Endothelial cell of umbilical vein (primary cell): ENCODE measurements at regions not wholly inside any gene's neighbourhood (a gene's known extent, or its start where the extent isn't known, plus 50 kb on each side); places are given as distances from the start of the nearest gene placed in this dataset.

Experiments used
- BruUV-seq: library from RNA; stranded (reverse); fragments of 400-500 nt; replicated peaks from 2 replicates; lab custom pipeline; 2021; lab: Mats Ljungman, UMichigan
- CTCF ChIA-PET: fragments of 300-600, 350-600 bp; sonication (Branson Sonifier 250); formaldehyde crosslinking; loops from one replicate; lab custom pipeline; 2021; ENCODE audit warnings: antibody characterized with exemption, inconsistent platforms; lab: Charles Lee
- POLR2A ChIA-PET: fragments of 300-600, 350-600 bp; sonication (Branson Sonifier 250); formaldehyde crosslinking; loops from one replicate; lab custom pipeline; 2021; ENCODE audit warnings: antibody characterized with exemption, inconsistent platforms; lab: Charles Lee
- DNase-seq: peaks from one replicate; pipeline ENCODE4 v3.0.0-alpha.2; 2011; ENCODE audit warnings: low read depth, low spot score
- FAIRE-seq: peaks from 2 replicates; lab custom pipeline; 2011; peaks lifted over from hg19 to GRCh38; lab: Jason Lieb, UNC
- H2AFZ ChIP-seq: 2 replicates; pipeline ENCODE4 v1.6.0; 2012; ENCODE audit warnings: low read depth, low read length, control low read depth, inconsistent platforms
- H3K27ac ChIP-seq: 2 replicates; pipeline ENCODE4 v1.5.1; 2011; ENCODE audit warnings: low read depth, mild to moderate bottlenecking, control low read depth, low read length, moderate library complexity; ENCODE audit not compliant: insufficient read depth
- H3K27me3 ChIP-seq, 2 experiments: 2 replicates each; pipeline versions ENCODE4 v1.6.0 to v1.6.1; 2011; ENCODE audit warnings: low read length in 2 of 2, mixed read lengths in 1 of 2; ENCODE audit not compliant: control insufficient read depth in 2 of 2, insufficient read depth in 2 of 2
- H3K36me3 ChIP-seq, 2 experiments: 2 replicates in 1 of 2; 3 replicates in 1 of 2; pipeline ENCODE4 v1.5.1; 2011; ENCODE audit warnings: low read length in 2 of 2, mild to moderate bottlenecking in 1 of 2, moderate library complexity in 1 of 2; ENCODE audit not compliant: control insufficient read depth in 2 of 2, insufficient read depth in 2 of 2; ENCODE audit errors: extremely low read depth in 1 of 2
- H3K4me1 ChIP-seq: 3 replicates; pipeline ENCODE4 v1.5.1; 2011; ENCODE audit warnings: mild to moderate bottlenecking, low read length; ENCODE audit not compliant: control insufficient read depth, insufficient read depth; ENCODE audit errors: extremely low read depth
- H3K4me2 ChIP-seq: 2 replicates; pipeline ENCODE4 v1.6.1; 2011; ENCODE audit warnings: low read length, control low read depth, mixed read lengths; ENCODE audit not compliant: insufficient read depth
- H3K4me3 ChIP-seq, 3 experiments: fragments of 200-600 bp in 1 of 3; sonication (generic), shearing (Covaris generic) in 1 of 3; replicated peaks in 1 of 3; 2 replicates each; pipeline ENCODE4 v1.5.1; 2011 to 2016; ENCODE audit warnings: control low read depth in 3 of 3, low read length in 3 of 3, mild to moderate bottlenecking in 2 of 3, inconsistent platforms in 1 of 3, low read depth in 1 of 3, moderate library complexity in 1 of 3; ENCODE audit not compliant: insufficient read depth in 1 of 3
- H3K79me2 ChIP-seq: 2 replicates; pipeline ENCODE4 v1.6.0; 2012; ENCODE audit warnings: low read length, inconsistent platforms; ENCODE audit not compliant: control insufficient read depth, insufficient read depth
- H3K9ac ChIP-seq: replicated peaks from 2 replicates; pipeline ENCODE3; 2011; ENCODE audit warnings: low read length, control low read depth; ENCODE audit not compliant: insufficient read depth; ENCODE audit errors: extremely low read depth
- H3K9me1 ChIP-seq: replicated peaks from 3 replicates; pipeline ENCODE4 v1.6.0; 2011; ENCODE audit warnings: mild to moderate bottlenecking, low read length; ENCODE audit not compliant: control insufficient read depth, insufficient read depth; ENCODE audit errors: extremely low read depth
- H3K9me3 ChIP-seq: replicated peaks from 2 replicates; pipeline ENCODE4 v1.5.1; 2012; ENCODE audit warnings: low read length, inconsistent platforms; ENCODE audit not compliant: control insufficient read depth, insufficient read depth
- H4K20me1 ChIP-seq: replicated peaks from 2 replicates; pipeline ENCODE3; 2011; ENCODE audit warnings: mild to moderate bottlenecking, low read length; ENCODE audit not compliant: control insufficient read depth, insufficient read depth; ENCODE audit errors: extremely low read depth
- FOS ChIP-seq: IDR thresholded peaks from 2 replicates; pipeline ENCODE4 v1.6.1; 2011; ENCODE audit warnings: mild to moderate bottlenecking, low read length, moderate library complexity, borderline replicate concordance; ENCODE audit not compliant: insufficient read depth
- GATA2 ChIP-seq: IDR thresholded peaks from 2 replicates; pipeline ENCODE4 v1.7.0; 2011; ENCODE audit warnings: low read depth, mild to moderate bottlenecking, moderate library complexity, mixed read lengths, low read length; ENCODE audit not compliant: insufficient read length, insufficient read depth
- JUN ChIP-seq: IDR thresholded peaks from 2 replicates; pipeline ENCODE4 v1.6.1; 2011; ENCODE audit warnings: borderline replicate concordance, low read depth; ENCODE audit not compliant: insufficient read length, insufficient read depth
- MYC ChIP-seq: IDR thresholded peaks from one replicate; pipeline ENCODE4 v1.6.1; 2011; ENCODE audit warnings: mild to moderate bottlenecking, low read depth, low read length
- POLR2AphosphoS5 ChIP-seq: IDR thresholded peaks from 2 replicates; pipeline ENCODE4 v1.6.1; 2012; ENCODE audit warnings: low read depth, mild to moderate bottlenecking, control low read depth, low read length, moderate library complexity; ENCODE audit not compliant: insufficient read depth
- dilution Hi-C: fragments of 300-500 bp; cut with MboI; formaldehyde crosslinking; loops from one replicate; pipeline ENCODE4 v1.15.0; 2019; ENCODE audit warnings: low sequenced_read_pairs; ENCODE audit not compliant: extremely low pct_ligation_motif_present
- intact Hi-C: fragments of 100-400 bp; cut with micrococcal nuclease; formaldehyde crosslinking; loops from one replicate; pipeline ENCODE4 v1.10.0; 2022
- TF ChIP-seq, protein P1 (sequence below), 2 donors: IDR thresholded peaks; 1 replicate in 1 of 2; 2 replicates in 1 of 2; pipeline ENCODE4 v1.5.1; 2011; ENCODE audit warnings: low read length in 2 of 2, mild to moderate bottlenecking in 2 of 2, moderate library complexity in 2 of 2, control low read depth in 1 of 2, inconsistent platforms in 1 of 2, low read depth in 1 of 2; ENCODE audit not compliant: insufficient read depth in 1 of 2; ENCODE audit errors: extremely low read depth in 1 of 2

DNA sequence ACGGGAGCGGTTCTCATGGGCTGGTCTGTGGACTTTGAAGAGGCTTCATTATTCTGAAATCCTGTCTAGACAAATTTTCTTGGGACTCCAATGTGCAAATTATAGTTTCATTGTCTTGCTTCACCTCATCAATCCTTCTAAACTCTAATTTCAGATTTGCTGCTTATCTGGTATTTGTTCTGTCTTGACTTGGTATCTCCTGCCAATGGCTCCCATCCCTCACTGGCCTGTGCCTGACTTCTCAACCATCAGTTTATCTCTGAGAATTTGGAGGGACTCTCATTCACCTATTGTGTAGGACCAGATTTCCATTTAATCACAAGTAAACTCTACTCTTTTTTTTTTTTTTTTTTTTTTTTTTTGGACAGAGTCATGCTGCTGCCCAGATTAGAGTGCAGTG, 960.2 kb upstream of the NR2F2 start:
- H3K27me3 ChIP-seq = no peaks in the 10 kb centered on the region
- dilution Hi-C loops (no loop called here), intact Hi-C loops (no loop called here)
- H3K4me2 ChIP-seq = no peak overlapping the region
- H3K9ac ChIP-seq = no peak overlapping the region
- FAIRE-seq = no peak
- no peaks in the 10 kb centered on the region for H3K9me3 ChIP-seq
- H3K9me1 ChIP-seq = no peaks in the 10 kb centered on the region
- POLR2A ChIA-PET = no interaction called here
- no peak for DNase-seq
- peaks cover 28% of the 10 kb centered on the region for H3K4me1 ChIP-seq
- no TSS peak for BruUV-seq
- H2AFZ ChIP-seq = no peak overlapping the region
- TF ChIP-seq, protein P1, sequence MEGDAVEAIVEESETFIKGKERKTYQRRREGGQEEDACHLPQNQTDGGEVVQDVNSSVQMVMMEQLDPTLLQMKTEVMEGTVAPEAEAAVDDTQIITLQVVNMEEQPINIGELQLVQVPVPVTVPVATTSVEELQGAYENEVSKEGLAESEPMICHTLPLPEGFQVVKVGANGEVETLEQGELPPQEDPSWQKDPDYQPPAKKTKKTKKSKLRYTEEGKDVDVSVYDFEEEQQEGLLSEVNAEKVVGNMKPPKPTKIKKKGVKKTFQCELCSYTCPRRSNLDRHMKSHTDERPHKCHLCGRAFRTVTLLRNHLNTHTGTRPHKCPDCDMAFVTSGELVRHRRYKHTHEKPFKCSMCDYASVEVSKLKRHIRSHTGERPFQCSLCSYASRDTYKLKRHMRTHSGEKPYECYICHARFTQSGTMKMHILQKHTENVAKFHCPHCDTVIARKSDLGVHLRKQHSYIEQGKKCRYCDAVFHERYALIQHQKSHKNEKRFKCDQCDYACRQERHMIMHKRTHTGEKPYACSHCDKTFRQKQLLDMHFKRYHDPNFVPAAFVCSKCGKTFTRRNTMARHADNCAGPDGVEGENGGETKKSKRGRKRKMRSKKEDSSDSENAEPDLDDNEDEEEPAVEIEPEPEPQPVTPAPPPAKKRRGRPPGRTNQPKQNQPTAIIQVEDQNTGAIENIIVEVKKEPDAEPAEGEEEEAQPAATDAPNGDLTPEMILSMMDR (IDR thresholded peaks at IDR 0.05; ENCODE audit: extremely low read depth in 1 of 2, insufficient read depth in 1 of 2, low read depth in 1 of 2, low read length in 2 of 2) = no peak
- TF ChIP-seq GATA2 = no peak
- no peak for TF ChIP-seq POLR2AphosphoS5
- H4K20me1 ChIP-seq = no peaks in the 10 kb centered on the region
- no peak overlapping the region for H3K4me3 ChIP-seq
- H3K27ac ChIP-seq = no peak overlapping the region
- CTCF ChIA-PET = interaction anchor here (1.2 kb wide), 1 partner anchor 26 kb away, joined by 3 read pairs; no protein-coding TSS in a partner anchor
- H3K79me2 ChIP-seq = no peaks in the 10 kb centered on the region
- no peaks in the 10 kb centered on the region for H3K36me3 ChIP-seq

- no peaks in the 10 kb centered on the region for H4K20me1 ChIP-seq
- DNase-seq (no peak), FAIRE-seq (no peak)
- dilution Hi-C loops (no loop called here), intact Hi-C loops (no loop called here)
- H3K9ac ChIP-seq = no peak overlapping the region
- no peak overlapping the region for H2AFZ ChIP-seq
- ChIA-PET POLR2A (no interaction called here), CTCF (no interaction called here)
- H3K79me2 ChIP-seq = no peaks in the 10 kb centered on the region
- TF ChIP-seq FOS = no peak
- TF ChIP-seq MYC = no peak
- no peak for TF ChIP-seq GATA2
- TF ChIP-seq JUN = no peak
- H3K27me3 ChIP-seq = no peaks in the 10 kb centered on the region
- H3K27ac ChIP-seq = no peak overlapping the region
- no peaks in the 10 kb centered on the region for H3K9me1 ChIP-seq
- no peaks in the 10 kb centered on the region for H3K36me3 ChIP-seq
- no TSS peak for BruUV-seq
- no peak overlapping the region for H3K4me2 ChIP-seq
- no peaks in the 10 kb centered on the region for H3K9me3 ChIP-seq
- H3K4me3 ChIP-seq = no peak overlapping the region
- H3K4me1 ChIP-seq = peaks cover 19% of the 10 kb centered on the region
These were observed 958.8 kb upstream of the NR2F2 start for GRCh38 chr15:95371664-95372063.
